Tibial artery (tissue), 4 donors: ENCODE measurements at regions not wholly inside any gene's neighbourhood (a gene's known extent, or its start where the extent isn't known, plus 50 kb on each side); places are given as distances from the start of the nearest gene placed in this dataset.

Source experiments
- DNase-seq, 2 donors: peaks; one replicate each; pipeline ENCODE4 v3.0.0-alpha.2; 2019
- H3K27ac ChIP-seq, 2 donors: fragments of 200-600 bp; sonication (generic) in 1 of 2; 1 replicate in 1 of 2; 2 replicates in 1 of 2; pipeline ENCODE4 v1.5.1; 2018 to 2019; ENCODE audit warnings: mild to moderate bottlenecking in 1 of 2
- H3K27me3 ChIP-seq, 2 donors: fragments of 200-600 bp; sonication (generic) in 1 of 2; one replicate each; pipeline versions ENCODE4 v1.5.1 to v1.6.0; 2016 to 2019
- H3K36me3 ChIP-seq, 3 donors: fragments of 200-600 bp; sonication (generic) in 2 of 3; one replicate each; pipeline ENCODE4 v1.5.1; 2016 to 2019; ENCODE audit warnings: mild to moderate bottlenecking in 2 of 3
- H3K4me1 ChIP-seq, 4 donors: fragments of 200-600 bp; sonication (generic) in 2 of 4; 1 replicate in 3 of 4; 2 replicates in 1 of 4; pipeline ENCODE4 v1.5.1; 2016 to 2019
- H3K4me3 ChIP-seq, 2 donors: fragments of 200-600 bp; sonication (generic) in 1 of 2; 1 replicate in 1 of 2; 2 replicates in 1 of 2; pipeline ENCODE4 v1.5.1; 2018 to 2019; ENCODE audit warnings: mild to moderate bottlenecking in 2 of 2
- H3K9me3 ChIP-seq, 3 donors: fragments of 200-600 bp; sonication (generic) in 1 of 3; one replicate each; pipeline ENCODE4 v1.5.1; 2016 to 2019
- CTCF ChIP-seq, 2 experiments: fragments of 200-600 bp in 1 of 2; fragments of 450-650 bp in 1 of 2; IDR thresholded peaks; one replicate each; pipeline ENCODE4 v1.5.1; 2017 to 2019; ENCODE audit warnings: antibody characterized with exemption in 2 of 2, mild to moderate bottlenecking in 1 of 2, moderate library complexity in 1 of 2
- intact Hi-C: fragments of 100-400 bp; cut with DNase I; formaldehyde crosslinking; loops from one replicate; pipeline ENCODE4 v1.15.0; 2023; ENCODE audit warnings: low total_unique reads

DNA sequence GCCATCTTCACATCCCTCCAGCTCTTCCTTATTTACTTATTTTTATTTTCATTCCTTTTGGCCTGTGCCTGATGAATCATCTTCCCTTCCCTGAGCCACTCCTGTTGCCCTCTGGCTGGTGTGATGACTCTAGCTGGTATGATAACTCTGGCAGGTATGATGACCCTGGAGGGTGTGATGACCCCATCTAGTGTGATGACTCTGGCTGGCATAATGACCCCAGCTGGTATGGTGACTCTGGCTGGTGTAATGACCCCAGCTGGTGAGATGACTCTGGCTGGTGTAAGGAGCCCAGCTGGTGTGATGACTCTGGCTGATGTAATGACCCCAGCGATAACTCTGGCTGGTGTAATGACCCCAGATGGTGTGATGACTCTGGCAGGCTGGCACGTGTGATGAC lies 426.8 kb downstream of the QKI start:
- no peak for TF ChIP-seq CTCF (IDR thresholded peaks at IDR 0.05)
- intact Hi-C loops: no loop called here
- H3K4me1 ChIP-seq: peaks cover 0 to 7% (median 0%) of the 10 kb centered on the region in 4 donors
- H3K4me3 ChIP-seq: no peak overlapping the region
- no peak overlapping the region for H3K27ac ChIP-seq
- no peaks in the 10 kb centered on the region for H3K9me3 ChIP-seq
- no peak for DNase-seq
- H3K27me3 ChIP-seq: no peaks in the 10 kb centered on the region
- H3K36me3 ChIP-seq: no peaks in the 10 kb centered on the region

- no peak for TF ChIP-seq CTCF (IDR thresholded peaks at IDR 0.05)
- intact Hi-C loops: no loop called here
- Histone ChIP-seq H3K4me1 (peaks cover 0 to 7% (median 0%) of the 10 kb centered on the region in 4 donors), H3K36me3 (no peaks in the 10 kb centered on the region), H3K9me3 (no peaks in the 10 kb centered on the region), H3K27me3 (no peaks in the 10 kb centered on the region), H3K27ac (no peak overlapping the region), H3K4me3 (no peak overlapping the region)
- DNase-seq: no peak
These were observed 426.4 kb downstream of the QKI start for GRCh38 chr6:163840880-163841279.

DNA sequence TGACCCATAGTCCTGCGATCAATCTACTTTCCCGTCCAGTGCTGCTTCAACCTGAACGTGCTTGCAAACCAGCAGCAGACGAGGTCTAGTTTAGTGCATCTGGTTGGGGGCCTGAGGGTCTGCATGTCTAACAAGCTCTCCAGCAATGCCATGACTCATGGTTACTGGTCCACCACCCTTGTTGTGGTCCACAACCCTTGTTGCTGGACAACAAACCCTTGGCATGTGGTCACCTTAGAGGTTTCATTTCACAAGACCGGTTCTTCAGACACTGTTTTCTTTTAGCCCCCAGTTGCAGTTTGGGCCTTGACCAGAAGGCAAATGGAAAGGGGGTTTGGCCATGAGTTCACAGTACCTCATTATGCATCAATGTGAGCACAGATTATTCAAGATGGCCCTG lies 424.8 kb downstream of the QKI start:
- no peak for TF ChIP-seq CTCF (IDR thresholded peaks at IDR 0.05)
- Histone ChIP-seq H3K4me1 (peaks cover 0 to 7% (median 0%) of the 10 kb centered on the region in 4 donors), H3K9me3 (no peaks in the 10 kb centered on the region), H3K36me3 (no peaks in the 10 kb centered on the region), H3K27ac (no peak overlapping the region), H3K27me3 (no peaks in the 10 kb centered on the region), H3K4me3 (no peak overlapping the region)
- DNase-seq: no peak
- intact Hi-C loops: no loop called here

DNA sequence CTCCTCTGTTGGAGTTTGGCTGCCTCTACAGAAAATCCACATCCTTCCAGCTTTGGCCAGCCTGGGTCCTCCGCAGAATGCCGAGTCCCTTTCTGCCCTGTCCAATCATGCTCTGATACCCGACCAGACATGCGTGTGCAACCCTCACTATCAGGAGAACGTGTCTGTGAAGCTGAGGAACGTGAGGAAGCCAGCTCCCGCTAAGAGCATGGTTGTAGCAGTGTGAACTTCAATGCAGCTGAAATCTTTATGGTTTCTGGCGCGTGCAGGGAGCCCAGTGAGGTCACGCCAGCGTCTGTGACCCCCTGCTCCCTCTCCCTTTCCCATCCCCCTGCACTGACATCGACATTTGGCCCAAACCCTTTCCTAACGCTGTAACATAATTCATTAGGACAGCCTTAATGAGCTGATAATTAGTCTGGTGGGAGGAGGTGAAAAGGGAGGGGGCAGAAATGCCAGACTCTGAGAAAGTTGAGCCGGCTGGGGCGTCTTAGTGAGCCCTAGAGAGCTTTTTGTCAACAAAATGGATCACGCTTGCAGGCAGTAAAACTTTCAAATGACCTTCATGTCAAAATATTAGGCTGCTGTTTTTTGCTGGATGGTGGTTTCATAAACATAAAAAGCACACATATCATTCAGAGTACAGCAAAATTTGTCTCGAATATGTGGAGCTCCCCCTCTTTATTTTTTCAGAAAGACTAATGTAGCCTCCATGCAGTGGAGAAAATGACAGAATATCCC lies 423.3 kb downstream of the QKI start:
- H3K4me3 ChIP-seq: no peak overlapping the region
- no peak for DNase-seq
- H3K27ac ChIP-seq: no peak overlapping the region

GRCh38 chr6:163836876-163837690 lies 422.6 kb downstream of the QKI start:
- H3K9me3 ChIP-seq: no peaks in the 10 kb centered on the region

More for the DNA sequence above, 423.3 kb downstream of the QKI start:
- no peaks in the 10 kb centered on the region for H3K36me3 ChIP-seq
- no peaks in the 10 kb centered on the region for H3K9me3 ChIP-seq
- peaks cover 0 to 2% of the 10 kb centered on the region in 2 donors for H3K27me3 ChIP-seq
- peaks cover 0 to 7% (median 0%) of the 10 kb centered on the region in 4 donors for H3K4me1 ChIP-seq
- TF ChIP-seq CTCF (IDR thresholded peaks at IDR 0.05): no peak
- intact Hi-C loops: no loop called here

More at GRCh38 chr6:163836876-163837690, 422.6 kb downstream of the QKI start:
- Histone ChIP-seq H3K4me1 (peaks cover 0 to 7% (median 0%) of the 10 kb centered on the region in 4 donors), H3K27ac (no peak overlapping the region), H3K36me3 (no peaks in the 10 kb centered on the region), H3K4me3 (no peak overlapping the region), H3K27me3 (peaks cover 0 to 2% of the 10 kb centered on the region in 2 donors)
- TF ChIP-seq CTCF (IDR thresholded peaks at IDR 0.05): no peak
- intact Hi-C loops: no loop called here
- DNase-seq: no peak
